A549 (cell line): ENCODE measurements at regions not wholly inside any gene's neighbourhood (a gene's known extent, or its start where the extent isn't known, plus 50 kb on each side); places are given as distances from the start of the nearest gene placed in this dataset.

Source experiments
- BHLHE40 ChIP-seq: IDR thresholded peaks from 2 replicates; pipeline ENCODE4 v1.6.1; 2012; ENCODE audit warnings: low read depth, low read length, inconsistent platforms
- CBX8 ChIP-seq: fragments of 200-600 bp; sonication (generic); IDR thresholded peaks from 2 replicates; pipeline ENCODE4 v1.6.1; 2016
- CHD2 ChIP-seq: fragments of 150-350 bp; IDR thresholded peaks from 2 replicates; pipeline ENCODE4 v1.6.1; 2014; ENCODE audit warnings: low read length; ENCODE audit not compliant: partially characterized antibody
- CTCF ChIP-seq: fragments of >200 bp; sonication (Bioruptor Twin); formaldehyde crosslinking; IDR thresholded peaks from 3 replicates; pipeline ENCODE4 v1.5.1; 2016
- E2F6 ChIP-seq: IDR thresholded peaks from 2 replicates; pipeline ENCODE4 v1.6.1; 2012; ENCODE audit warnings: low read depth, borderline replicate concordance
- EP300 ChIP-seq, 2 experiments: fragments of >200 bp; sonication (Bioruptor Twin); formaldehyde crosslinking; IDR thresholded peaks; 2 replicates in 1 of 2; 3 replicates in 1 of 2; pipeline ENCODE4 v1.6.1; 2016 to 2017
- HOXA7 ChIP-seq: fragments of 250-450 bp; sonication (Bioruptor Pico); IDR thresholded peaks from 2 replicates; pipeline ENCODE4 v1.5.0; 2020; ENCODE audit warnings: mild to moderate bottlenecking, moderate library complexity
- KDM1A ChIP-seq: fragments of 200-600 bp; sonication (generic); IDR thresholded peaks from 2 replicates; pipeline ENCODE4 v1.6.1; 2016; ENCODE audit warnings: low read depth, mild to moderate bottlenecking
- PBX3 ChIP-seq: IDR thresholded peaks from 2 replicates; pipeline ENCODE4 v1.6.1; 2012
- PHF8 ChIP-seq: fragments of 200-600 bp; sonication (generic); IDR thresholded peaks from 2 replicates; pipeline ENCODE4 v1.6.1; 2016; ENCODE audit warnings: low read depth, mild to moderate bottlenecking, antibody characterized with exemption, moderate library complexity, borderline replicate concordance
- POLR2A ChIP-seq: IDR thresholded peaks from 2 replicates; pipeline ENCODE4 v1.6.1; 2012; ENCODE audit warnings: mild to moderate bottlenecking, low read length
- RFX5 ChIP-seq: fragments of 450-650 bp; IDR thresholded peaks from 2 replicates; pipeline ENCODE4 v1.7.1; 2014; ENCODE audit warnings: antibody characterized with exemption, mild to moderate bottlenecking, moderate library complexity
- USF2 ChIP-seq: fragments of 450-650 bp; IDR thresholded peaks from 2 replicates; pipeline ENCODE4 v1.6.1; 2014; ENCODE audit warnings: antibody characterized with exemption

- no peak for TF ChIP-seq BHLHE40
- no peak for TF ChIP-seq USF2
- no peak for TF ChIP-seq EP300 (IDR thresholded peaks at IDR 0.05)
- no peak for TF ChIP-seq CHD2
- no peak for TF ChIP-seq CBX8
- no peak for TF ChIP-seq CTCF
- no peak for TF ChIP-seq KDM1A
- no peak for TF ChIP-seq RFX5
- no peak for TF ChIP-seq PHF8
- no peak for TF ChIP-seq HOXA7 (CRISPR knock-in tag)
- no peak for TF ChIP-seq PBX3
- TF ChIP-seq E2F6 = no peak
- TF ChIP-seq POLR2A = no peak
These were observed 103.1 kb downstream of the SNX19 start for GRCh38 chr11:130813196-130813595.
